Mesothelial cell of epicardium (in vitro differentiated cells): ENCODE measurements at regions not wholly inside any gene's neighbourhood (a gene's known extent, or its start where the extent isn't known, plus 50 kb on each side); places are given as distances from the start of the nearest gene placed in this dataset.

Source experiments
- DNase-seq, 2 experiments: peaks; one replicate each; pipeline ENCODE4 v3.0.0; 2021; ENCODE audit warnings: low spot score in 2 of 2; ENCODE audit not compliant: unreplicated experiment in 2 of 2
- H3K27ac Mint-ChIP-seq: 2 replicates; pipeline ENCODE4 v1.8.0; 2021; ENCODE audit warnings: mixed read lengths
- H3K27me3 Mint-ChIP-seq: 2 replicates; pipeline ENCODE4 v1.8.0; 2021; ENCODE audit warnings: low read depth, mixed read lengths
- H3K36me3 Mint-ChIP-seq: 2 replicates; pipeline ENCODE4 v1.8.0; 2021; ENCODE audit warnings: mixed read lengths
- H3K4me1 Mint-ChIP-seq: 2 replicates; pipeline ENCODE4 v1.8.0; 2021; ENCODE audit warnings: mixed read lengths
- H3K4me3 Mint-ChIP-seq: 2 replicates; pipeline ENCODE4 v1.8.0; 2021; ENCODE audit warnings: mild to moderate bottlenecking, moderate library complexity, mixed read lengths
- H3K9me3 Mint-ChIP-seq: 2 replicates; pipeline ENCODE4 v1.8.0; 2021; ENCODE audit warnings: mixed read lengths
- CTCF ChIP-seq: fragments of 200-600 bp; sonication (generic); IDR thresholded peaks from one replicate; pipeline ENCODE4 v1.5.0; 2021; ENCODE audit warnings: antibody characterized with exemption; ENCODE audit not compliant: unreplicated experiment

- no peaks in the 10 kb centered on the region for H3K4me1 Mint-ChIP-seq
- no peaks in the 10 kb centered on the region for H3K27me3 Mint-ChIP-seq
- H3K9me3 Mint-ChIP-seq: peaks cover 8% of the 10 kb centered on the region
- no peak for DNase-seq
- TF ChIP-seq CTCF: no peak
- no peak overlapping the region for H3K4me3 Mint-ChIP-seq
- H3K36me3 Mint-ChIP-seq: no peaks in the 10 kb centered on the region
- H3K27ac Mint-ChIP-seq: no peak overlapping the region
These were observed 577.8 kb downstream of the BRINP3 start for GRCh38 chr1:189899686-189900425.

- no peak for DNase-seq
- Mint-ChIP-seq H3K27ac (no peak overlapping the region), H3K27me3 (no peaks in the 10 kb centered on the region), H3K4me1 (no peaks in the 10 kb centered on the region), H3K36me3 (no peaks in the 10 kb centered on the region), H3K9me3 (peaks cover 22% of the 10 kb centered on the region), H3K4me3 (no peak overlapping the region)
- TF ChIP-seq CTCF: no peak
These were observed 573.2 kb downstream of the BRINP3 start for GRCh38 chr1:189904509-189904908.

GRCh38 chr1:189908113-189908512, 569.6 kb downstream of the BRINP3 start:
- no peak for DNase-seq
- H3K27me3 Mint-ChIP-seq: no peaks in the 10 kb centered on the region
- H3K27ac Mint-ChIP-seq: no peak overlapping the region
- no peak overlapping the region for H3K4me3 Mint-ChIP-seq
- no peaks in the 10 kb centered on the region for H3K4me1 Mint-ChIP-seq
- no peaks in the 10 kb centered on the region for H3K36me3 Mint-ChIP-seq
- no peak for TF ChIP-seq CTCF
- peaks cover 22% of the 10 kb centered on the region for H3K9me3 Mint-ChIP-seq

- Mint-ChIP-seq H3K27me3 (no peaks in the 10 kb centered on the region), H3K27ac (no peak overlapping the region), H3K4me3 (no peak overlapping the region), H3K9me3 (peaks cover 39% of the 10 kb centered on the region), H3K36me3 (peaks cover 5% of the 10 kb centered on the region), H3K4me1 (no peaks in the 10 kb centered on the region)
- DNase-seq: no peak
- TF ChIP-seq CTCF: no peak
These were observed 556.1 kb downstream of the BRINP3 start for GRCh38 chr1:189921613-189922012.

- no peak for TF ChIP-seq CTCF
- H3K4me1 Mint-ChIP-seq: no peaks in the 10 kb centered on the region
- H3K9me3 Mint-ChIP-seq: peaks cover 36% of the 10 kb centered on the region
- H3K27ac Mint-ChIP-seq: no peak overlapping the region
- peaks cover 5% of the 10 kb centered on the region for H3K36me3 Mint-ChIP-seq
- no peak overlapping the region for H3K4me3 Mint-ChIP-seq
- DNase-seq: no peak
- no peaks in the 10 kb centered on the region for H3K27me3 Mint-ChIP-seq
These were observed 550.0 kb downstream of the BRINP3 start for GRCh38 chr1:189927641-189928040.
